ENCODE measurements at regions not wholly inside any gene's neighbourhood (a gene's known extent, or its start where the extent isn't known, plus 50 kb on each side); places are given as distances from the start of the nearest gene placed in this dataset.

DNA sequence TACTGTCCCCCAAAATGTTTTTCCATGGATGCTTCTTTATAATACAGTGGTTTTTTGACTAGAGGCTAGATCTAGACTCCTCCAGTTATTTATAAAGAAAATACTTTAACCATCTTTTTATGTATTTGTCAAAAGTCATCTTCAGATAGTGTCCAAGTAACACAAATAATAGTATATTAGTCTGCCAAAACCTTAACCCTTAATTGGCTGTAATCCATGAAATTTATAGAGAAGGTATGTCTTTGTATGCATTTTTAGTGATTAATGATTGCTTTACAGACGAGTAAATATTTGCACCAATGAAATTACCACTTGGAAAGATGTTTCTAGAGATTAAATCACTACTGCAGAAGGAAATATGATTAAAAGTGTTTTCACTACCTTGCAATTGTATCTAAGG lies 451.8 kb upstream of the NRXN1 start:
- H3K4me1 ChIP-seq (ENCODE audit: control insufficient read depth in 1 of 2, insufficient read depth in 1 of 2, low read depth in 1 of 2, low read length in 1 of 2): no peaks in the 10 kb centered on the region
- TF ChIP-seq, protein P1, sequence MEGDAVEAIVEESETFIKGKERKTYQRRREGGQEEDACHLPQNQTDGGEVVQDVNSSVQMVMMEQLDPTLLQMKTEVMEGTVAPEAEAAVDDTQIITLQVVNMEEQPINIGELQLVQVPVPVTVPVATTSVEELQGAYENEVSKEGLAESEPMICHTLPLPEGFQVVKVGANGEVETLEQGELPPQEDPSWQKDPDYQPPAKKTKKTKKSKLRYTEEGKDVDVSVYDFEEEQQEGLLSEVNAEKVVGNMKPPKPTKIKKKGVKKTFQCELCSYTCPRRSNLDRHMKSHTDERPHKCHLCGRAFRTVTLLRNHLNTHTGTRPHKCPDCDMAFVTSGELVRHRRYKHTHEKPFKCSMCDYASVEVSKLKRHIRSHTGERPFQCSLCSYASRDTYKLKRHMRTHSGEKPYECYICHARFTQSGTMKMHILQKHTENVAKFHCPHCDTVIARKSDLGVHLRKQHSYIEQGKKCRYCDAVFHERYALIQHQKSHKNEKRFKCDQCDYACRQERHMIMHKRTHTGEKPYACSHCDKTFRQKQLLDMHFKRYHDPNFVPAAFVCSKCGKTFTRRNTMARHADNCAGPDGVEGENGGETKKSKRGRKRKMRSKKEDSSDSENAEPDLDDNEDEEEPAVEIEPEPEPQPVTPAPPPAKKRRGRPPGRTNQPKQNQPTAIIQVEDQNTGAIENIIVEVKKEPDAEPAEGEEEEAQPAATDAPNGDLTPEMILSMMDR (IDR thresholded peaks at IDR 0.05): no peak
- H3K27ac ChIP-seq: no peak overlapping the region
- H3K36me3 ChIP-seq: no peaks in the 10 kb centered on the region
- no peaks in the 10 kb centered on the region for H3K27me3 ChIP-seq
- no peaks in the 10 kb centered on the region for H3K9me3 ChIP-seq
- H3K4me3 ChIP-seq (ENCODE audit: low read depth in 1 of 2, low read length in 1 of 2): no peak overlapping the region

DNA sequence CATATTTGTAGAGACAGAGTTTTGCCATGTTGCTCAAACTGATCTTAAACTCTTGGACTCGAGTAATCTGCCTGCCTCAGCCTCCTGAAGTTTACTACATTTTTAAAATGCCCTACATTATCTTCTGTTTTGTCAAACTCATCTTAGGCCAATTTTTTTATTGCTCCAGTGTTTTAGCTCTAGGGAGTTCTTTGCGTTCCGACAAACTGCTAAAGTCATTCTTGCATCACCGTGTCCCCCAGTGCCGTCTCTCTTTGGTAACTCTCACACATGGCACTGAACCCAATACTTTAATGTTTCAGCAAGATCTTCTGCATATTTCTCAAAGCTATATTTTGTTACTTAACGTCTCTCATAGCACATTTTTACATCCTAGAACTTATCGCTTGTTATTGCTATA lies 440.9 kb upstream of the NRXN1 start:
- Histone ChIP-seq H3K27me3 (no peaks in the 10 kb centered on the region), H3K27ac (no peak overlapping the region), H3K4me1 (ENCODE audit: control insufficient read depth in 1 of 2, insufficient read depth in 1 of 2, low read depth in 1 of 2, low read length in 1 of 2) (no peaks in the 10 kb centered on the region), H3K9me3 (no peaks in the 10 kb centered on the region), H3K4me3 (ENCODE audit: low read depth in 1 of 2, low read length in 1 of 2) (no peak overlapping the region), H3K36me3 (no peaks in the 10 kb centered on the region)
- TF ChIP-seq, protein P1 (IDR thresholded peaks at IDR 0.05): no peak

DNA sequence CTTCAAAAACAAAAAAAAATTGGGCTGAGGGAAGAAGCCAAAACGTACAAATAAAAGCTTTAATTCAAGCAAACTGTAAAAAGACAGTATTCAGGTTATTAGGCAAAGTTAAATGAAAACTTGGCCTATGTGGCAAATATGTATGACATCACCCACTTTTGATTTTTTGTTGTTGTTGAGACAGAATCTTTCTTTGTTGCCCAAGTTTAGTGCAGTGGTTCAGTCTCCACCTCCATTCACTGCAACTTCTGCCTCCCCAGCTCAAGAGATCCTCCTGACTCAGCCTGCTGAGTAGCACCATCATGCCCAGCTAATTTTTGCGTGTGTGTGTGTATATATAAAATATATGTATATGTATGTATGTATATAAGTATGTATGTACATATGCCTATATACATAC lies 440.4 kb upstream of the NRXN1 start:
- no peak overlapping the region for H3K27ac ChIP-seq
- H3K4me3 ChIP-seq (ENCODE audit: low read depth in 1 of 2, low read length in 1 of 2): no peak overlapping the region
- H3K27me3 ChIP-seq: no peaks in the 10 kb centered on the region
- H3K36me3 ChIP-seq: no peaks in the 10 kb centered on the region
- no peaks in the 10 kb centered on the region for H3K9me3 ChIP-seq
- H3K4me1 ChIP-seq (ENCODE audit: control insufficient read depth in 1 of 2, insufficient read depth in 1 of 2, low read depth in 1 of 2, low read length in 1 of 2): no peaks in the 10 kb centered on the region
- TF ChIP-seq, protein P1 (IDR thresholded peaks at IDR 0.05): no peak

DNA sequence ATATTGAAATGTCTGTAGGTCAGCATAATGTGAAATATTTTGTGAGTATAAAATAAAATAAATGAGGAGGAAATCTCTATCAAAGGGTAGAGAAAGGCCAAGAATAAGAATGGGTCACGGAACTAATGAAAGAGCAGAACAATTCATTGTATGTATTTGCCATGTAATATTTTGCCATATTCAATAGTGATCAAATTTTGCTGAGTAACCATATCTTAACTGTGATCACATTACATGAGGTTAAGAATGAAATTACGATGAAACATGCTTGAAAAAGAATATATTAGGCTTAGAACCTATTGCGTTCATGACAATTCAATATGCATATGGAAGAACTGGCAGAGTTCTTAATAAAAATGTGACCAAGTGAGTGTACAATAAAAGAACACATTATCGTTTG lies 437.2 kb upstream of the NRXN1 start:
- H3K4me1 ChIP-seq (ENCODE audit: control insufficient read depth in 1 of 2, insufficient read depth in 1 of 2, low read depth in 1 of 2, low read length in 1 of 2): no peaks in the 10 kb centered on the region

DNA sequence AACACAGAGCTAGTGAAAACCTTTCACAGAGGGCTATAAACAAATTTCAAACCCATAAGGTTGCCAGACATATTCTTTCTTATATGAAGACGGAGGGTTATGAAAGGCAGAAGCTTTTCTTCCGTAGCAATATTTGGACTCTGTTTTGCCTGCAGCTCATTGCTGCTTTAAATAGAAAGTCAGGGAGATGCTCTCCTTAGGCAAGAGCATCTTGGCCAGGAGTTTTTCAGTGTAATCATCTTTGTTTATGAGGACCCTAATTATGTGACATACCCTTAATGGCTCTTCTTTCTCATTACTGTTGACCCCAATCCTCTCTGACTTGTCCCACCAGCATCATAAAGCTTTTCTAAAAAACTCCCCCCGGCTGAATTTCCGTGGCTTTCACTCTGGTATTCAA lies 433.4 kb upstream of the NRXN1 start:
- TF ChIP-seq, protein P1 (IDR thresholded peaks at IDR 0.05): no peak
- no peaks in the 10 kb centered on the region for H3K9me3 ChIP-seq

More for the DNA sequence above, 437.2 kb upstream of the NRXN1 start:
- Histone ChIP-seq H3K27me3 (no peaks in the 10 kb centered on the region), H3K36me3 (no peaks in the 10 kb centered on the region), H3K27ac (no peak overlapping the region), H3K4me3 (ENCODE audit: low read depth in 1 of 2, low read length in 1 of 2) (no peak overlapping the region), H3K9me3 (no peaks in the 10 kb centered on the region)
- TF ChIP-seq, protein P1 (IDR thresholded peaks at IDR 0.05): no peak

DNA sequence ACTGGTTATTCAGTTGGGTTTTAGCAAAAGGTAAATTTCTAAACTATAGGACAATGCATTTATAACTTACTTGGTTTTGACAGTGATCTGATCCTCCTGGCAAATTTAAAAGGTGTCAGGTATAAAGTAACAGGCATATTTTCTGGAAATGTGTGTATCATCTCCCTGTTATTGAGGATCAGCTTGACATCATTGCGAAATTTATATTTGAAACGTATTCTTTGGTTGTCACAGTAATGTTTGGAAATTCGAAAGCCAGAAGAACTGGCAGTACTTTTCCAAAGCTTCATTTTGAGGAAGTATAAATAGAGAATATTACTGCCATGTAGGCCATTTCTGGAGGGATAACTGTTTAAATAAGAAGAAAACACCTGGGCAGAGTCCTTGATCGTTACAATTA lies 422.2 kb upstream of the NRXN1 start:
- Histone ChIP-seq H3K36me3 (no peaks in the 10 kb centered on the region), H3K4me3 (ENCODE audit: low read depth in 1 of 2, low read length in 1 of 2) (no peak overlapping the region), H3K27ac (no peak overlapping the region), H3K4me1 (ENCODE audit: control insufficient read depth in 1 of 2, insufficient read depth in 1 of 2, low read depth in 1 of 2, low read length in 1 of 2) (no peaks in the 10 kb centered on the region), H3K27me3 (no peaks in the 10 kb centered on the region), H3K9me3 (no peaks in the 10 kb centered on the region)
- TF ChIP-seq, protein P1 (IDR thresholded peaks at IDR 0.05): no peak

More for the DNA sequence above, 433.4 kb upstream of the NRXN1 start:
- Histone ChIP-seq H3K4me3 (ENCODE audit: low read depth in 1 of 2, low read length in 1 of 2) (no peak overlapping the region), H3K27ac (no peak overlapping the region), H3K4me1 (ENCODE audit: control insufficient read depth in 1 of 2, insufficient read depth in 1 of 2, low read depth in 1 of 2, low read length in 1 of 2) (no peaks in the 10 kb centered on the region), H3K27me3 (no peaks in the 10 kb centered on the region), H3K36me3 (no peaks in the 10 kb centered on the region)
